Left ventricle myocardium superior (tissue), 1 donor: ENCODE measurements at regions not wholly inside any gene's neighbourhood (a gene's known extent, or its start where the extent isn't known, plus 50 kb on each side); places are given as distances from the start of the nearest gene placed in this dataset.
A peak's percentile ranks its signal among the peaks of the same experiment; 100 is the strongest.
"Not testable (repeated sequence)": the region's sequence is repeated elsewhere in the genome, so short reads cannot be mapped to it uniquely, and the experiment has no call there.

Experiments
- ATAC-seq: fragments of 200-7000 bp; cut with Tn5 transposase; one replicate; pipeline ENCODE4 v1.9.1; 2020; ENCODE audit warnings: mild to moderate bottlenecking, moderate library complexity
- DNase-seq: peaks from one replicate; pipeline ENCODE4 v3.0.0-alpha.2; 2020
- intact Hi-C: fragments of 100-400 bp; cut with micrococcal nuclease; formaldehyde crosslinking; loops from one replicate; pipeline ENCODE4 v1.11.0; 2022
- donor health status: DM: no; HTN: yes; CAD: no; lungs with severe emphysema.

GRCh38 chr10:8359467-8359866 lies 305.0 kb downstream of the GATA3 start:
- intact Hi-C loops, result no loop called here
- no peak for ATAC-seq

GRCh38 chr10:8360365-8360764 lies 305.9 kb downstream of the GATA3 start:
- no peak for ATAC-seq
- no peak for DNase-seq
- intact Hi-C loops, result no loop called here

More at GRCh38 chr10:8359467-8359866, 305.0 kb downstream of the GATA3 start:
- no peak for DNase-seq

DNA sequence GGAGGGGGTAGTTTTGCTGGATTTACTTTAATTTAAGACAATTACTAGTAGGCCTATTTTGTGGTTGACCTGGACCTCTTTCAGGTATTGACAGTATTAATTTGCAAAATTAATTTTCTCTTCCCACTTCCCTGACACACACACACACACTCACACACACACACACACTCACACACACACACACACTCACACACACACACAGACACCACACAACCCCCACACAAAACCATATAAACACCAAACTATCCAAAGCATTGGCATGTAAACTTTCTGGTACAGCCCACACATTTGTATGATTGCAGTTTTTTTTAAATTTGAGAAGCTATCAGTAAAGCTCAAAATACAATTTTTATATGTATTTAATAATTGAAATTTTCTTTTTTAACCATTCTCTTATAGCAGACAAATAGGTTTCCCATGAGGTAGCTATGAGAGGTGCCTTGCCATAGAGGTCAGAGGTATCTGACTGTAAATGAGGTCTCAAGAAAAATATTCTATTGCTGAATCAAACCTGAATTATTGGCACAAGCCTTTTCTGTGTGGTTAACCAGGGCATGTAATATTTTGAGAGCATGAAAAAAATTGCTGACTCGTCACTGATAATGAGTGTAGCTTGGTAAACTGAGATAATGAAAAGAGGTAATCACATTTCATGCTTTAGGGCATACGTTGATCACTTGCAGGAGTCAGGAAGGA lies 306.5 kb downstream of the GATA3 start:
- intact Hi-C loops, result no loop called here
- no peak for ATAC-seq
- no peak for DNase-seq

DNA sequence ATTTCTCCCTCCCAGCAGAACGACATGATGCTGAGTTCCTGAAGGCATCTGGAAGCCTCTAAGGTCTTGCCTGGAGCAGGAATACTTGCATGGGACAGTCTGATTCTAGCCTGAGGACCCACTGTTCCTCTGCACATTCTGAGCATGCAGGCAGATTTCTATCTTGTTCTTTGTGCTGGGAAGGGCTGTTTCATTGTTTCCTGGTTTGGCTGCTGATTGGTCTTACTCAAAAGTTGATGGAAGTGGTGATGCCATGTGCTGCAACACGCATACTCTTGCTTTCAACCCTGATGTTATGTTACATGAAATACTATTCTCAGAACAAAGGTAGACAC lies 307.0 kb downstream of the GATA3 start:
- no peak for ATAC-seq
- no peak for DNase-seq
- intact Hi-C loops, result no loop called here

GRCh38 chr10:8365935-8366911 lies 311.7 kb downstream of the GATA3 start:
- intact Hi-C loops, result no loop called here
- ATAC-seq (peak; percentile 53), DNase-seq (no peak)

- intact Hi-C loops, ATAC-seq, DNase-seq: not testable (repeated sequence)
These were observed 313.4 kb downstream of the GATA3 start for GRCh38 chr10:8367672-8368411.

GRCh38 chr10:8369666-8370065 lies 315.2 kb downstream of the GATA3 start:
- DNase-seq (no peak), ATAC-seq (peak; percentile 46)
- intact Hi-C loops, result no loop called here

DNA sequence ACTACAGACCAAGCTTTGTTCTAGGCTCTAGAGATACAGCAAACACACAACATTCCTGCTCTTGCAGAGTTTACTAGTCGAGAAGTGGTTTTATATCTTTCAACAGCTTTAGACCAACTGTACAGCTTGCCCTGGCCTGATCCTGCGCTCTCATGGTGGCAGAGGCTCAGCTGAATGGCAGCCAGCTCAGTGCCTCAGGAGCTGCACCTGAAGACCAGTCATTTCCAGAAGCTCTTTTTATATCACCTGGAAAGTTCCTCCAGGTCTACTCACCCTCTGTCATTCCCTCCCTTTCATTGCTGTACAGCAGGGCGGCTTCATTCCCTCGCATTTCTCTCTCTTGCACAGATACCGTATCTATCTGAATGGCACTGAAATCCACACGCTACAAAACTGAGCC lies 319.8 kb downstream of the GATA3 start:
- intact Hi-C loops, result no loop called here
- DNase-seq (no peak), ATAC-seq (no peak)

DNA sequence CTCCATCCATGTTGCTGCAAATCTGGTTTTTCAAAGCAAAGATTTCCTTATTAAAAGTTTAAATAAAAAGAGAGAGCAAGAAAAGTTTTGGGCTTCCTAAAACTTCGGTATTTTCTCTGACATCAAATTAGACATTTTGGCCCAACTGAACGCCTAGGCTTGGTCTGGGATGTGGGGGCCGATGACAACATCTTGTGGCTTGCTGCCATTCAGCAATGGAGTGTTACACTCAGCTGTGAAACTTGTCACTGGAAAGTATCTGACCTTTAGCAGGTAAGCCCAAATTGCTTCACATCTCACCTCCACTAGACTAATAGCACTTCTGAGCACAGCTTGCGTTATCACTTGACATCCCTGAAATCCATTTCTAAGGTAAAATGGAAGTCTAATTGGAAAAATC lies 320.6 kb downstream of the GATA3 start:
- ATAC-seq (no peak), DNase-seq (no peak)
- intact Hi-C loops, result no loop called here

DNA sequence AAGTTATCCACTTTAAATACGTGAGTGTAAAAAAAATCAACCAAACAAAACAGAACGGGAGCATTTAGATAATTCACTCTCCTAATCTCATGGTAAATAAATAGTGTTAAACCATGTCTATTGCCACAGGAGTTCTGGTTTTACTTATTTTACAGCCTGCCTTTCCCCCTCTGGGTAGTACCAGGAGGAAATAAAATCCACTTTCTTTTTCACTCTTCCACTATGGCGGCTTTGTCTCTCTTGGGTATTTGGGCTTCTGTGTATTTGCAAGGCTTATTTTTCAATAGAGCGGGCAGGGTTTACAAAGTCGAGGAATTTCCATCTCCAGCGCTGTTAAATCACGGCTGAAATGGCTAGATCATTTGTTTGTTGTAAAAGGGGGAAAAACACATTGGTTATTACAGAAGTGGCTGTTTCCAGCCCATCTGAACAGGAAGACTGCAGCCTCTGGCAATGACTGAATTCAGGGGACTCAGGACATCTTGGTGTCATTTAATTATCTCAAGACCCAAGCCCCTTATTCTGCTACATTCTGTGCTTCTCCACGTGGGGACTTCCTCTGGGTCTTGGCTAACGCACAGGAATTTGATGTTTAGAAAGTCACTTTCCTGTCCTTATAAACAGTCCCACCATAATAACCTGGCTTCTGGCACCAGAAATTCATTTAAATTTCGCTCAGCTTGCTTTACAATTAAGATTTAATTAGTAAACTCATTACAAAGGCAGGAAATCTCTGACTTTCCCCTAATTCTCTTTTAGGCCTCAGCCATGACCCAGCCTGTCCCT lies 323.9 kb downstream of the GATA3 start:
- ATAC-seq (no peak), DNase-seq (no peak)
- intact Hi-C loops, result no loop called here

DNA sequence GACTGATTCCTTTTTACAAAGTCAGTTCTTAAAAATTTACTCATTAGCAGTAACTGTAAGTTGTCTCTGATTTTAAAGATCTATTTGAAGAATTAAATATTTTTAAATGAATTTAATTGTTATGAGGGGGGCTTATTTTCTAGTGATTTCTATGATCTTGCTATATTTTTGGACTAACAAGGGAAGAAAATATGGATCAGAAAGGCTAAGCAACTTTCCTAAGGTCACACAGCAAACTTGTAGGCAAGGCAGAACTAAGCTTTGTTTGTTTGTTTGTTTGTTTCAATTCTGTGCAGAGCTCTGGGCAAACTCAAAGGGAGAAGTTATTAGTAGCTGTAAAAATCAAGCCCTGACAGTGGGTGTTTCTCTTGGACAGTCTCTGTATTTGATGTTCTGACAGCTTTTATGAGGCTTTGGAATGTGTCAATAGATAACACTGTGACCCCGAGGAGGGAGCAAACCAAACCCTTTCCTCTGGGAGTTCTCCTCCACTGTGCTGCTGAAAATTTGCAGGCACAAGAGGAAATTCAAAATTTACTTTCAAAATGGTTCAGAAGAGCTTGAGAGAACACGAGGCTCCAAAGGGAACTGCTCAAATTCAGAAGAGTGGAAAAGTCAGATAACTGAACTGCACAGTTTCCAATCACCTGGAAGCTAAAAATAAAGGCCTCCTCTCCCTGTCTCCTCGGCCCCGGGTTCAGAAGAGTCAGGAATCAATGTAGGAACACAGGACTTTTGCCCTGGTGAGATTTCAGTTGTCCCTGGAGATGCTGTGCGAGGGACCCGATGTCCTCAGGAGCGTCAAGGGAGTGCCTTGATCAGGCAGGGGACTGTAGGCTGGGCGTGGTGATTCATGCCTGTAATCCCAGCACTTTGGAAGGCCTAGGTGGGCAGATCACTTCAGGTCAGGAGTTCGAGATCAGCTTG lies 325.7 kb downstream of the GATA3 start:
- no peak for DNase-seq
- intact Hi-C loops, result no loop called here
- ATAC-seq, result peak; percentile 55

DNA sequence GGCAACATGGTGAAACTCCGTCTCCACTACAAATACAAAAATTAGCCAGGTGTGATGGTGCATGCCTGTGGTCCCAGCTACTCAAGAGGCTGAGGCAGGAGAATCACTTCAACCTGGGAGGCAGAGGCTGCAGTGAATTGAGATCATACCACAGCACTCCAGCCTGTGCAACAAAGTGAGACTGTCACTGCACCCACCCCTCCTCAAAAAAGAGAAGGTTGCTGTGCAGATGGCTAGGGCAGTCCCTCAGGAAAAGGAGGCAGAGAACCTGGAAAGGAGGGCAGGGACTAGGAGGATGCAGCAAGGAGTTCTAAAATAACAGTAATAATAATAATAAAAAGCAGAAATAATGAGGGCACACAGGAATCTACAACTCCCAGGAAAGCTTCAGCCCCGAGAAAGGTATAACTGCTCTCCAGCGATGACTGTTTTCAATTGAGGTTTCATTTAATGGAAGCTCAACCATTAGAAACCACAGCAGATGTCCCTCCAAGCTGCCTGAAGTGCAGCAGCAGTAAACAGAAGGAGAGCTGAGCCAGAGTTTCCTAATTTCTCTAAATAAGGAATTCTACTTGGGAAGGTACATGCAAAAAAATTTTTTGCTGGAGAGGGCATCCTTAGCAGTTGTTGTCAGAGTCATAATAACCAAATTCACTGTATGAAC lies 326.5 kb downstream of the GATA3 start:
- intact Hi-C loops, result no loop called here
- ATAC-seq, result no peak
- no peak for DNase-seq

DNA sequence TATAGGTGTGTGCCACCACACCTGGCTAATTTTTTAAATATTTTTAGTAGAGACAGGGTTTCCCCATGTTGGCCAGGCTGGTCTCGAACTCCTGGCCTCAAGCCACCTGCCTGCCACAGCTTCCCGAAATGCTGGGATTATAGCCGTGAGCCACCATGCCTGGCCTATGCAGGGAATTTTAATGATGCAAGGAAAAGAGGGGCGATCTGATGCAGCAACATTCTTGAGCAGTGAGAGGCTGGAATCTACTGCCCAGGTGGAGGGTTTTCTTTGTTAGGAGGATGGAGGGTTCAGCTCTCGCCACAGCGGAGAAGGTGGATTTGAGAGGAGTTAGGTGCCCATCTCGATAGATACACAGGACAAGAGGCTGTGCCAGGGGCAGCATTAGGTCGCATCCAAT lies 332.3 kb downstream of the GATA3 start:
- no peak for ATAC-seq
- intact Hi-C loops, result no loop called here

DNA sequence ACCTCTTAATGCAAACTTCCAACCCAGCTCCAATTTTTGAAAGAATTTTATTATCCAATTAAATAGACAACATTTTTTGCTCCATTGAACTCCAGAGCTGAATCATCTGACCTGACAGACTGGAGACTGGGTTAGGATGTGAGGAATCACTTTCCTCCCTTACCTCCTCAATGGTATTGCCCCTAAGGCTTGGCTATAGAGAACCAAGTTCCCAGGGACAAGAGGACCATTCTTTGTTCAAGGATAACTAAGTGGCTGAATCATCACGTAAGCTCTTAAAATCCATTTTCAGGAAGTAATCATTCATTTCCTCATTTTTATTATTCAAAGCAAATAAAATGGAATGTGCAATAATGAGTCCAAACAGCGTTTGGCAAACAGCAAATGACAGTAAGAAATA lies 335.1 kb downstream of the GATA3 start:
- no peak for ATAC-seq
- intact Hi-C loops, result no loop called here

More for the DNA sequence above, 332.3 kb downstream of the GATA3 start:
- no peak for DNase-seq

DNA sequence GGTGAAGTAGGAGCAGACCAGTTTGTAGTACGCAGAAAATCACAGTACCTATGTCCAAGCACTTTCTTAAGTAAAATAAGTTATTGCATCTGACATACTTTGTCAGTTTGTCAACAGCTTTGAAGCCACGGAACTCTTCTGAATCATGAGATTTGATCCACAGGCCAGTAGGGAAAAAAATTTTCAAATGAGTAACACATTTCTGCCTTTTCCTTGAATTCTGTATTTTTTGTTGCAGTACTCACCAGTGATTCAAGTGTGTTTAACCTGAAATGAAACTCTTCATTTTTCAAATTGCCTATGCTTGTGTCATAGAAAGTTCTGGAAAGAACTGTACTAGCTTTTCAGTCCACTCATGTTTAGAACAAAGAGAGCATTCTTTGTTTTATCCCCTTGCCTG lies 337.7 kb downstream of the GATA3 start:
- ATAC-seq (no peak), DNase-seq (no peak)
- intact Hi-C loops, result no loop called here

More for the DNA sequence above, 335.1 kb downstream of the GATA3 start:
- no peak for DNase-seq

GRCh38 chr10:8393531-8393930 lies 339.0 kb downstream of the GATA3 start:
- intact Hi-C loops, result no loop called here
- ATAC-seq (no peak), DNase-seq (no peak)

- intact Hi-C loops, result no loop called here
- DNase-seq, result no peak
- ATAC-seq, result no peak
These were observed 342.2 kb downstream of the GATA3 start for GRCh38 chr10:8396675-8397074.

- intact Hi-C loops, result no loop called here
- no peak for DNase-seq
- ATAC-seq, result no peak
These were observed 344.3 kb downstream of the GATA3 start for GRCh38 chr10:8398771-8399170.
